Suprapubic skin (tissue), 4 donors: ENCODE measurements at regions not wholly inside any gene's neighbourhood (a gene's known extent, or its start where the extent isn't known, plus 50 kb on each side); places are given as distances from the start of the nearest gene placed in this dataset.

Source experiments
- DNase-seq, 2 donors: peaks; one replicate each; pipeline ENCODE4 v3.0.0-alpha.2; 2019; ENCODE audit warnings: low spot score in 2 of 2
- H3K27ac ChIP-seq: fragments of 200-600 bp; sonication (generic); one replicate; pipeline ENCODE4 v1.5.1; 2019
- H3K27me3 ChIP-seq: fragments of 200-600 bp; sonication (generic); one replicate; pipeline ENCODE4 v1.5.1; 2019
- H3K36me3 ChIP-seq: fragments of 200-600 bp; sonication (generic); one replicate; pipeline ENCODE4 v1.5.1; 2019
- H3K4me1 ChIP-seq: fragments of 200-600 bp; sonication (generic); one replicate; pipeline ENCODE4 v1.5.1; 2019
- H3K4me3 ChIP-seq: fragments of 200-600 bp; sonication (generic); one replicate; pipeline ENCODE4 v1.5.1; 2019; ENCODE audit warnings: mild to moderate bottlenecking
- H3K9me3 ChIP-seq: fragments of 200-600 bp; sonication (generic); one replicate; pipeline ENCODE4 v1.5.1; 2019
- EP300 ChIP-seq: sonication (generic); formaldehyde crosslinking; IDR thresholded peaks from one replicate; pipeline ENCODE4 v1.6.1; 2017; ENCODE audit warnings: antibody characterized with exemption
- POLR2A ChIP-seq, 2 donors: fragments of 450-650 bp; IDR thresholded peaks; one replicate each; pipeline ENCODE4 v1.6.1; 2017; ENCODE audit warnings: antibody characterized with exemption in 2 of 2, mild to moderate bottlenecking in 2 of 2, moderate library complexity in 2 of 2
- POLR2AphosphoS5 ChIP-seq, 3 donors: sonication (generic); formaldehyde crosslinking; IDR thresholded peaks; one replicate each; pipeline ENCODE4 v1.6.1; 2017; ENCODE audit warnings: antibody characterized with exemption in 3 of 3
- WGBS: methylation state at CpG from one replicate; pipeline ENCODE4 v1.1.5; 2018; 5-methylcytosine and 5-hydroxymethylcytosine counted together
- TF ChIP-seq, protein P1 (sequence below), 2 donors: fragments of 200-600 bp in 1 of 2; fragments of 450-650 bp in 1 of 2; sonication (generic) in 1 of 2; IDR thresholded peaks; one replicate each; pipeline ENCODE4 v1.5.1; 2016 to 2019; ENCODE audit warnings: antibody characterized with exemption in 2 of 2, mild to moderate bottlenecking in 1 of 2, moderate library complexity in 1 of 2

DNA sequence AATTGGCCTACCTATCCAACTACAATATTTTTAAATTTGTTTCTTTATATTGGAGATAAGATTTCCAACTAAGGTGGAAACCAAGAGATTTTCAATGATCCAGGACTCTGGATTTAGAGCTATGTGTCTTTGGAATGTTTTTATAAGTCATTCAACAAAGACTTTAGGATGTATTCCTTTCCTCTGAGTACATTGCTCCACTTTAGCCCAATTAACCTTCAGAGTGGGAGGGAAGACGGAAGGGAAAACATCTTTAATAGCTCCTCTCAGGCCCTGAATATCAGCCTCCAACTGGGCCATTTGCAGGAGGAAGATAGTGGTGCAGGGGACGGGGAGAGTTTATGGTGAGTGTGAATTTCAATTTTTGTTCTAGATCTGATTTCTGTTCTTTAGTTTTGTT lies 239.2 kb downstream of the PIK3R1 start:
- TF ChIP-seq EP300 (no peak), POLR2A (IDR thresholded peaks at IDR 0.05) (no peak), POLR2AphosphoS5 (IDR thresholded peaks at IDR 0.05) (no peak)
- TF ChIP-seq, protein P1, sequence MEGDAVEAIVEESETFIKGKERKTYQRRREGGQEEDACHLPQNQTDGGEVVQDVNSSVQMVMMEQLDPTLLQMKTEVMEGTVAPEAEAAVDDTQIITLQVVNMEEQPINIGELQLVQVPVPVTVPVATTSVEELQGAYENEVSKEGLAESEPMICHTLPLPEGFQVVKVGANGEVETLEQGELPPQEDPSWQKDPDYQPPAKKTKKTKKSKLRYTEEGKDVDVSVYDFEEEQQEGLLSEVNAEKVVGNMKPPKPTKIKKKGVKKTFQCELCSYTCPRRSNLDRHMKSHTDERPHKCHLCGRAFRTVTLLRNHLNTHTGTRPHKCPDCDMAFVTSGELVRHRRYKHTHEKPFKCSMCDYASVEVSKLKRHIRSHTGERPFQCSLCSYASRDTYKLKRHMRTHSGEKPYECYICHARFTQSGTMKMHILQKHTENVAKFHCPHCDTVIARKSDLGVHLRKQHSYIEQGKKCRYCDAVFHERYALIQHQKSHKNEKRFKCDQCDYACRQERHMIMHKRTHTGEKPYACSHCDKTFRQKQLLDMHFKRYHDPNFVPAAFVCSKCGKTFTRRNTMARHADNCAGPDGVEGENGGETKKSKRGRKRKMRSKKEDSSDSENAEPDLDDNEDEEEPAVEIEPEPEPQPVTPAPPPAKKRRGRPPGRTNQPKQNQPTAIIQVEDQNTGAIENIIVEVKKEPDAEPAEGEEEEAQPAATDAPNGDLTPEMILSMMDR (IDR thresholded peaks at IDR 0.05) = no peak
- H3K9me3 ChIP-seq = no peaks in the 10 kb centered on the region
- H3K27ac ChIP-seq = no peak overlapping the region
- H3K4me3 ChIP-seq = no peak overlapping the region
- H3K36me3 ChIP-seq = no peaks in the 10 kb centered on the region
- WGBS = 93% methylated on average over 2 of the region's 2 CpGs
- H3K27me3 ChIP-seq = no peaks in the 10 kb centered on the region
- H3K4me1 ChIP-seq = peaks cover 16% of the 10 kb centered on the region
- no peak for DNase-seq

DNA sequence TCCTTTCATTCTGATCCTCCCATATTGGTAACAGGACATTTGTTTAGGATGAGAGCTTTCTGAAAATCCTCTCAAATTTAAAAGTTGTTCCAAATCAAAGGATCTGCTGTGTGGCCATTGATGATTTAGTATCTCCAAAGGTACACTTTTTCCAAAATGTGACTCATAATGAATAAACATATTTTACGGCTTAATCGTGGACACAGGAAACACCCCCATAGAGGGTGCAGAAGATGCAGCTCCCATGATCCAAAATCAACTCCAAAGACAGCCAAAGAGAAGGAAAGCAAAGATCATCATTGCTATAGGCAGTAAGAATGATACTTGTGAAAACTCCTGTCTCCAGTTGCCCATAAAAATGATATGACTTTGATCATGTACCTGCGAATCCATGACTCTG lies 239.7 kb downstream of the PIK3R1 start:
- no peak for DNase-seq
- Histone ChIP-seq H3K27me3 (no peaks in the 10 kb centered on the region), H3K4me3 (no peak overlapping the region), H3K9me3 (no peaks in the 10 kb centered on the region), H3K36me3 (no peaks in the 10 kb centered on the region), H3K27ac (no peak overlapping the region), H3K4me1 (peaks cover 17% of the 10 kb centered on the region)
- 88% methylated on average over 3 of the region's 3 CpGs for WGBS
- TF ChIP-seq EP300 (no peak), POLR2AphosphoS5 (IDR thresholded peaks at IDR 0.05) (no peak), POLR2A (IDR thresholded peaks at IDR 0.05) (no peak)
- TF ChIP-seq, protein P1 (IDR thresholded peaks at IDR 0.05) = no peak

DNA sequence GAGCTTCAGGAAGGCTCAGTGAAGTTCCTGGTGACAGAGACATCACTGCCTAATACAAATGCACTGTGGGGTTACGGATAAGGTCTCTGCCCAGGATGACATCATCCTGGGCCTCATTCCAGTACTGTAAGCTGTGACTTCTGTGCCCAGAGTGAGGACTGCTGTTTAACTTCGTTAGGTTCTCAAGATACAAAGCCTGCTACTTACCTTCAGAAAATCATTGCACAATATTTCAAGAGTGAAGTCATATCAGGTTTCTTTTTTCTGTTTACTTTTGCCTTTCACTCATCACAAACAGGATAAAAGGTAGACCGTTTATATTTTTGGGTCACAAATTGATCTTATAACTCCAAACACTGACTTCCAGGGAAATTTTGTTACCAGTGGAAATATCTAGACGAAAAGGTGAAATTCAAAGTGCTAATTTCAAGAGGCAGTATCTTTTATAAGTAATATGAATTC lies 241.2 kb downstream of the PIK3R1 start:
- 38% methylated on average over 4 of the region's 4 CpGs for WGBS
- Histone ChIP-seq H3K27ac (no peak overlapping the region), H3K9me3 (no peaks in the 10 kb centered on the region), H3K4me3 (no peak overlapping the region), H3K36me3 (no peaks in the 10 kb centered on the region), H3K27me3 (no peaks in the 10 kb centered on the region), H3K4me1 (peaks cover 12% of the 10 kb centered on the region)
- TF ChIP-seq, protein P1 (IDR thresholded peaks at IDR 0.05) = no peak
- TF ChIP-seq POLR2AphosphoS5 (IDR thresholded peaks at IDR 0.05) (no peak), EP300 (no peak), POLR2A (IDR thresholded peaks at IDR 0.05) (no peak)
- DNase-seq = no peak

DNA sequence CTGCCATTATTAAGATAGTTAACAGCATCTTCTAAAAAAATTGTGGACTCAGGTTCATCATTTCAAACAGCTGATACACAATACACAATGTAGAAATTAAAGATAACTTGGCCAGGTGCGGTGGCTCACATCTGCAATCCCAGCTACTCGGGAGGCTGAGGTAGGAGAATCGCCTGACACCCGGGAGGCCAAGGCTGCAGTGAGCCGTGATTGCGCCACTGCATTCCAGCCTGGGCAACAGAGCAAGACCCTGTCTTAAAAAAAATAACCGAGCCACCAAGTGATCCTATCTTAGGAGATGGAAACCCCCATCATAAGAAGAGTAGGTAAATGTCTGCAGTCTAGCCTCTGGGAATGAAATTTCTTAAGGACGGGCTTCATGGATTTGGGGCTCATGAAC lies 241.7 kb downstream of the PIK3R1 start:
- Histone ChIP-seq H3K4me1 (peaks cover 12% of the 10 kb centered on the region), H3K9me3 (no peaks in the 10 kb centered on the region), H3K36me3 (no peaks in the 10 kb centered on the region), H3K4me3 (no peak overlapping the region), H3K27me3 (no peaks in the 10 kb centered on the region), H3K27ac (no peak overlapping the region)
- DNase-seq = no peak
- TF ChIP-seq POLR2AphosphoS5 (IDR thresholded peaks at IDR 0.05) (no peak), POLR2A (IDR thresholded peaks at IDR 0.05) (no peak), EP300 (no peak)
- TF ChIP-seq, protein P1 (IDR thresholded peaks at IDR 0.05) = no peak
- 93% methylated on average over 8 of the region's 8 CpGs for WGBS

DNA sequence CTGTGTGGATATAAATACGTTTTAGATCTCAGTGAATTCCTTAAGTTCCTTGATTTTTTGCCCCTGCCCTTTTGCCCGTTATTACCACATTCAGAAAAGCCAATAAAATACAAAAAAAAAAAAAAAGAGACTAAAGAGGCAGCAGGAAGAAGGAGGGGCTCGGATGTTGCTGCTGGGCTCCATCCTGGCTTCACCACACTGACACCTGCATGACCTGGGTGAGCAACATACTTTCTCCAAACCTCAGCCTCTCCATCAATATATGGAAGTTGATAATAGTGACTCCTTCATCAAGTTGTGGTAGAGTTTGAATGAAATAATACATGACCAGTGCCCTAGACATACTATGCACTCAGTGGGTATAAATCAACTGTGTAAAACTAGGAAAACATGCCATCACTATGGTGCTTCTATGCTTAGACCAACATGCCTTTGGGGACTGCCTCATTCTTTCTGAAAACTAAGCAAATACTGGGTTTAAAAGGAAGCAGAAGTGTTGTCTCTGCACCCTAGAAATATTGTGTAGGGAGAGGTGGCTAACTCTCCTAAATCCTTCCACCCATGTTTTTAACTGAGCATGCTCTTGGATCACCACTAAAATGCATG lies 243.0 kb downstream of the PIK3R1 start:
- no peak for TF ChIP-seq POLR2AphosphoS5 (IDR thresholded peaks at IDR 0.05)
- TF ChIP-seq POLR2A (IDR thresholded peaks at IDR 0.05) = no peak
- TF ChIP-seq, protein P1 (IDR thresholded peaks at IDR 0.05) = no peak
- TF ChIP-seq EP300 = no peak
- H3K9me3 ChIP-seq = no peaks in the 10 kb centered on the region
- no peak overlapping the region for H3K4me3 ChIP-seq
- 80% methylated on average over 3 of the region's 3 CpGs for WGBS
- H3K27me3 ChIP-seq = no peaks in the 10 kb centered on the region
- peaks cover 12% of the 10 kb centered on the region for H3K4me1 ChIP-seq
- no peak for DNase-seq
- H3K27ac ChIP-seq = no peak overlapping the region
- H3K36me3 ChIP-seq = no peaks in the 10 kb centered on the region
